GM13977 (cell line): ENCODE measurements at regions not wholly inside any gene's neighbourhood (a gene's known extent, or its start where the extent isn't known, plus 50 kb on each side); places are given as distances from the start of the nearest gene placed in this dataset.

ENCODE experiments used
- DNase-seq: peaks from one replicate; pipeline ENCODE4 v3.0.0; 2012; ENCODE audit warnings: low spot score
- in situ Hi-C: fragments of 300-500 bp; cut with MboI; formaldehyde crosslinking; loops from one replicate; pipeline ENCODE4 v1.12.0; 2022; ENCODE audit warnings: low sequenced_read_pairs, low pct_unique_long_range_greater_than_20kb, mixed read lengths, inconsistent platforms; ENCODE audit not compliant: unreplicated experiment
- TF ChIP-seq, protein P1 (sequence below): IDR thresholded peaks from 2 replicates; pipeline ENCODE4 v1.5.1; 2012; ENCODE audit warnings: mild to moderate bottlenecking, control low read depth; ENCODE audit not compliant: insufficient read depth; ENCODE audit errors: extremely low read depth, missing control alignments

DNA sequence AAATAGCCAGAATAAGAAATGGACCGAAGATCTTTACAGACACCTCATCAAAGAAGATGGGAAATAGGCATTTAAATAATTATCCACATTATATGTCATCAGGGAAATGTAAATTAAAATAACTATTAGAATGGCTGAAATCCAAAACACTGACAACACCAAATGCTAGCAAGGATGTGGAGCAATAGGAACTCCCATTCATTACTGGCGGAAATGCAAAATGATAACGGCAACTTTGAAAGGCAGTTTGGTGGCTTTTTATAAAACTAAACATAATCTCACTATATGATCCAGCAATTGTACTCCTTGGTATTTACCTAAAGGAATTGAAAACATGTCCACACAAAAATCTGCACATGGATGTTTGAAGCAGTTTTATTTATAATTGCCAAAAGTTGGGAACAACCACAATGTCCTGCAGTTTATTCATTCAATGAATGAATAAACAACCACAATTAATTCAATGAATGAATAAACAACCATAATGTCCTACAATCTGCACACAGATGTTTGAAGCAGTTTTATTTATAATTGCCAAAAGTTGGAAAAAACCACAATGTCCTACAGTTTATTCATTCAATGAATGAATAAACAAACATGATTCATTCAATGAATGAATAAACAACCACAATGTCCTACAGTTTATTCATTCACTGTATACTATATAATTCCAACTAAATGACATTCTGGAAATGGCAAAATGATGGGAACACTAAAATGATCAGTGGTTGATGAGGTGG lies 117.6 kb upstream of the PCDH18 start:
- no peak for DNase-seq
- in situ Hi-C loops, result no loop called here
- TF ChIP-seq, protein P1, sequence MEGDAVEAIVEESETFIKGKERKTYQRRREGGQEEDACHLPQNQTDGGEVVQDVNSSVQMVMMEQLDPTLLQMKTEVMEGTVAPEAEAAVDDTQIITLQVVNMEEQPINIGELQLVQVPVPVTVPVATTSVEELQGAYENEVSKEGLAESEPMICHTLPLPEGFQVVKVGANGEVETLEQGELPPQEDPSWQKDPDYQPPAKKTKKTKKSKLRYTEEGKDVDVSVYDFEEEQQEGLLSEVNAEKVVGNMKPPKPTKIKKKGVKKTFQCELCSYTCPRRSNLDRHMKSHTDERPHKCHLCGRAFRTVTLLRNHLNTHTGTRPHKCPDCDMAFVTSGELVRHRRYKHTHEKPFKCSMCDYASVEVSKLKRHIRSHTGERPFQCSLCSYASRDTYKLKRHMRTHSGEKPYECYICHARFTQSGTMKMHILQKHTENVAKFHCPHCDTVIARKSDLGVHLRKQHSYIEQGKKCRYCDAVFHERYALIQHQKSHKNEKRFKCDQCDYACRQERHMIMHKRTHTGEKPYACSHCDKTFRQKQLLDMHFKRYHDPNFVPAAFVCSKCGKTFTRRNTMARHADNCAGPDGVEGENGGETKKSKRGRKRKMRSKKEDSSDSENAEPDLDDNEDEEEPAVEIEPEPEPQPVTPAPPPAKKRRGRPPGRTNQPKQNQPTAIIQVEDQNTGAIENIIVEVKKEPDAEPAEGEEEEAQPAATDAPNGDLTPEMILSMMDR, result no peak

DNA sequence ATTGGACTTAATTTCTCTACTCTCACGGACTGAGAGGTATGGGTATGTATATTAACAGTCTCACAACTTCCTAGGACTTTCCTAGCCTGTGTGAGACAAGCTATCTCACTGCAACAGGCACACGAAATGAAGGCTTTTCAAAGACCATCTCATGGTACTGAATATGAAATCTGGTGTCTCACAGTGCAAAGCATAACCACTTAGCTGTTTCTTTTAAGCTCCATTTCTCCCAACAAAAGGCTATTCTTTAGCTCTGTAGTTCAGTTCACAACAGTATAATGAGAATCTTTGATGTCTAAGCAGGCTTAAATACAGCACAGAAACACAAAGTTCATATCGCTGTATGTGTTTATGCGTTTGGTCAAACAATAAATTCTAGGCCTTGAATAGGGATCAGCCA lies 116.2 kb upstream of the PCDH18 start:
- in situ Hi-C loops, result no loop called here

DNA sequence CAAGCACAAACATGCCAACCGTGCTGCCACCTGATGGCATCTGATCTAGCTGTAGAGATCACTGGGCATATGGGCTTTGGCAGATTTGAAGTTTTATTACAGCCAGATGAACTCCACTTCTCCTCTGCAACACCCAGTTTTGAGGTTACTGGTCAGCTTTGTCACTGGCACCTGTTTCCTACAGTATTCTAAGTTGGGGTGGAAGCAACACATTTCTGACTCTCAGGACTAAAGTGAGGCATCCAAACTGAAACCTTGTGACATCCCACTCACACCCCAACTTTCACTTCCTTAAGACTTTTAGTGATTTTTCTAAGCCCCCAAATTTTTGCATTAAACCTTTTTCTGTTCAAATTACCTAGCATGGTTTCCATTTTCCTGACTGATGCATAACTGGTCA lies 115.1 kb upstream of the PCDH18 start:
- in situ Hi-C loops, result no loop called here
- peak; percentile 47 for DNase-seq
- TF ChIP-seq, protein P1, result no peak

More for the DNA sequence above, 116.2 kb upstream of the PCDH18 start:
- TF ChIP-seq, protein P1, result no peak
- DNase-seq, result no peak

DNA sequence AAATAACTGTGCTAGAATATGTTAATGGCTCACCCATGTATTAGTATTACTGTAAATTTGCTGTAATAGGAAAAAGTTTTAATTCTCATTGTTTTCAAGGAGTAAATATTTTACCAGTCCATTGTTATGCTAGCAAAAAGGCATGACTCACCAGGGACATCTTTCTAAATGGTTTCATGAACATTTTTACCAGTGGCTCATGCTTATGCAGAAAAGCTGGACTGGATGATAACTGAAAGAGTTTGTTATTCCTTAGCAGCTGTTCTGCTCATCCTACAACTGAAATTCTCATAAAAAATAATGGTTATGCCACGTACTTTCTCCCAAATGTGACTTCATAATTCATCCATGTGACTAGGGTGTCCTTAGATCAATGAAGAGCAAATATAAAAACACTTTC lies 111.9 kb upstream of the PCDH18 start:
- in situ Hi-C loops, result no loop called here
- TF ChIP-seq, protein P1, result no peak
- no peak for DNase-seq

DNA sequence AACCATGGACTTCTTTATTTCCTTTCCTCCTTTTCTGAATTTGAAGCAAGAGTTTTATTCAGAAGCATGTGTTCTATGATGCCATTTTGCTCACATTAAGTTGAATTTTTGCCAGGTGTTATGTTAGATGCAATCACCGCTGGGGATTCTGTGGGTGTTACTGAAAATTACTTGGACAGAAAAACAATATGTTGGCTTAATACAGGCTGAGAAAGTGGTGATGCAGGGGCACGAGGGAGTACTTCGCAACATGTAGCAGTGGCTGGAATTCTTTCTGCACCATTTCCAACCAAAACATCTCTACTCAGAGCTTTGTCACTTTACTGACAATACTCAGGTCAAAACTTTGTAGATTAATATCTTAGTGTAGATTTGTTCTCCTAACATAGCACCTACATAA lies 109.2 kb upstream of the PCDH18 start:
- DNase-seq, result no peak
- in situ Hi-C loops, result no loop called here
- TF ChIP-seq, protein P1, result no peak

DNA sequence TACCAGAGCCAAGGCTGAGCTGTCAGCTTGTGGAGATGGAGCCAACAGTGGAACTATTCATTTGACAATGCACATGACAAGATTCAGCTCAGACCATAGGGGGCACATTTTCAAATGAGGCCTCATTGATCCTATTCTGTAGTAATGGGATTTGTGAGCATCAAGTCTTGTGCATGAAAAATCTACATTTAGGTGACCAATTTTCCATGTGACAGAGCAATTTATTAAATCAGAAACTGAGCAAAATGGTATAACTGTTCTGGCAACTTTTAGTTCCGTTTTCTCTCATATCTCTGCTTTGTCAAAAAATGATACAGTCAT lies 108.5 kb upstream of the PCDH18 start:
- in situ Hi-C loops, result no loop called here

More for the DNA sequence above, 108.5 kb upstream of the PCDH18 start:
- TF ChIP-seq, protein P1, result no peak
- DNase-seq, result no peak
